GM12878 (cell line): ENCODE measurements at regions not wholly inside any gene's neighbourhood (a gene's known extent, or its start where the extent isn't known, plus 50 kb on each side); places are given as distances from the start of the nearest gene placed in this dataset.
"Not testable (repeated sequence)": the region's sequence is repeated elsewhere in the genome, so short reads cannot be mapped to it uniquely, and the experiment has no call there.

Experiments used
- ATAC-seq: fragments of 200-7000 bp; cut with Tn5 transposase; 3 replicates; pipeline ENCODE4 v1.9.1; 2020; ENCODE audit warnings: mild to moderate bottlenecking, moderate library complexity
- BruUV-seq: library from RNA; stranded (reverse); fragments of 400-500 nt; replicated peaks from 2 replicates; lab custom pipeline; 2021; lab: Mats Ljungman, UMichigan
- CTCF ChIA-PET: fragments of 300-600 bp; sonication (Branson Sonifier 250); formaldehyde crosslinking; extraction: SDS; loops from one replicate; lab custom pipeline; 2021; ENCODE audit warnings: inconsistent platforms; lab: Yijun Ruan, JAX
- POLR2A ChIA-PET: fragments of 350-600 bp; formaldehyde crosslinking; extraction: SDS; loops from one replicate; lab custom pipeline; 2021; ENCODE audit warnings: inconsistent platforms; lab: Charles Lee
- RAD21 ChIA-PET: fragments of 300-600 bp; sonication (Branson Sonifier 250); formaldehyde crosslinking; loops from one replicate; lab custom pipeline; 2023; ENCODE audit warnings: antibody characterized with exemption; ENCODE audit not compliant: unreplicated experiment; lab: Charles Lee
- SMC1A ChIA-PET: fragments of 300-600 bp; sonication (Branson Sonifier 250); formaldehyde crosslinking; loops from one replicate; lab custom pipeline; 2023; ENCODE audit not compliant: unreplicated experiment, uncharacterized antibody; lab: Charles Lee
- DNase-seq: peaks from one replicate; pipeline ENCODE4 v3.0.0-alpha.2; 2011; ENCODE audit warnings: low read depth, low spot score
- FAIRE-seq: peaks from 3 replicates; lab custom pipeline; 2011; peaks lifted over from hg19 to GRCh38; lab: Jason Lieb, UNC
- H2AFZ ChIP-seq: 2 replicates; pipeline ENCODE4 v1.6.0; 2011; ENCODE audit warnings: low read depth, low read length, control low read depth; ENCODE audit not compliant: control insufficient read depth
- H3K27ac ChIP-seq: 2 replicates; pipeline ENCODE4 v1.5.1; 2011; ENCODE audit warnings: control low read depth; ENCODE audit not compliant: control insufficient read depth, insufficient read depth
- H3K27me3 ChIP-seq, 2 experiments: replicated peaks in 1 of 2; 2 replicates each; pipeline versions ENCODE4 v1.6.0 to v1.6.1; 2011; ENCODE audit warnings: low read length in 1 of 2; ENCODE audit not compliant: control insufficient read depth in 2 of 2, insufficient read depth in 2 of 2
- H3K36me3 ChIP-seq, 2 experiments: 2 replicates each; pipeline ENCODE4 v1.5.1; 2011; ENCODE audit warnings: low read length in 1 of 2; ENCODE audit not compliant: control insufficient read depth in 2 of 2, insufficient read depth in 2 of 2
- H3K4me1 ChIP-seq: 2 replicates; pipeline ENCODE4 v1.6.1; 2011; ENCODE audit warnings: mild to moderate bottlenecking, low read length, moderate library complexity, mixed read lengths; ENCODE audit not compliant: control insufficient read depth, insufficient read depth
- H3K4me2 ChIP-seq: 2 replicates; pipeline ENCODE4 v1.6.0; 2011; ENCODE audit warnings: control low read depth; ENCODE audit not compliant: control insufficient read depth, insufficient read depth
- H3K4me3 ChIP-seq: fragments of 200-600 bp; sonication (generic); 2 replicates; pipeline ENCODE4 v1.5.1; 2016
- H3K79me2 ChIP-seq: 2 replicates; pipeline ENCODE4 v1.6.0; 2011; ENCODE audit warnings: low read length; ENCODE audit not compliant: control insufficient read depth, insufficient read depth
- H3K9ac ChIP-seq: 2 replicates; pipeline ENCODE4 v1.8.0; 2011; ENCODE audit warnings: low read length, control low read depth, mixed read lengths; ENCODE audit not compliant: control insufficient read depth, insufficient read depth
- H3K9me3 ChIP-seq: replicated peaks from 3 replicates; pipeline ENCODE4 v1.5.1; 2011; ENCODE audit warnings: mild to moderate bottlenecking, low read length; ENCODE audit not compliant: control insufficient read depth, insufficient read depth
- H4K20me1 ChIP-seq: 2 replicates; pipeline ENCODE4 v1.6.0; 2011; ENCODE audit not compliant: control insufficient read depth, insufficient read depth
- BHLHE40 ChIP-seq, 2 experiments: fragments of 450-650 bp in 1 of 2; IDR thresholded peaks; 2 replicates each; pipeline ENCODE4 v1.6.1; 2011 to 2017; ENCODE audit warnings: low read depth in 2 of 2, borderline replicate concordance in 1 of 2, improper control_type of control experiment in 1 of 2, low read length in 1 of 2, mild to moderate bottlenecking in 1 of 2
- CBX3 ChIP-seq: fragments of 200-600 bp; sonication (generic); IDR thresholded peaks from 2 replicates; pipeline ENCODE4 v1.6.1; 2016; ENCODE audit warnings: low read depth, borderline replicate concordance
- ETV6 ChIP-seq, 2 experiments: fragments of 450-650 bp in 1 of 2; IDR thresholded peaks in 1 of 2; conservative IDR thresholded peaks in 1 of 2; 2 replicates each; pipeline ENCODE4 v1.6.1; 2014; ENCODE audit warnings: antibody characterized with exemption in 1 of 2, borderline replicate concordance in 1 of 2, low read depth in 1 of 2, mild to moderate bottlenecking in 1 of 2, moderate library complexity in 1 of 2
- FOS ChIP-seq: IDR thresholded peaks from 3 replicates; pipeline ENCODE4 v1.6.1; 2011; ENCODE audit warnings: borderline replicate concordance; ENCODE audit not compliant: insufficient read length; ENCODE audit errors: extremely low read depth
- GATAD2B ChIP-seq: fragments of 450-650 bp; conservative IDR thresholded peaks from 2 replicates; pipeline ENCODE4 v1.6.1; 2017; ENCODE audit warnings: low read depth, mild to moderate bottlenecking, moderate library complexity
- IRF5 ChIP-seq: fragments of 450-650 bp; IDR thresholded peaks from 2 replicates; pipeline ENCODE4 v1.6.1; 2017; ENCODE audit warnings: borderline replicate concordance
- NR2F1 ChIP-seq: fragments of 450-650 bp; conservative IDR thresholded peaks from 2 replicates; pipeline ENCODE4 v1.6.1; 2017; ENCODE audit warnings: mild to moderate bottlenecking
- SPI1 ChIP-seq: IDR thresholded peaks from 2 replicates; pipeline ENCODE4 v1.6.1; 2011; ENCODE audit warnings: low read depth, mild to moderate bottlenecking, low read length, moderate library complexity, borderline replicate concordance; ENCODE audit not compliant: insufficient read depth
- SRF ChIP-seq, 2 experiments: IDR thresholded peaks; 2 replicates each; pipeline ENCODE4 v1.6.1; 2011; ENCODE audit warnings: low read depth in 2 of 2, low read length in 2 of 2, mild to moderate bottlenecking in 1 of 2, moderate library complexity in 1 of 2
- SUPT20H ChIP-seq: IDR thresholded peaks from 2 replicates; pipeline ENCODE4 v1.6.1; 2011; ENCODE audit warnings: low read depth, mild to moderate bottlenecking, low read length, moderate library complexity, borderline replicate concordance; ENCODE audit not compliant: control insufficient read depth
- ZNF217 ChIP-seq: fragments of 450-650 bp; IDR thresholded peaks from 2 replicates; pipeline ENCODE4 v1.6.1; 2017; ENCODE audit warnings: antibody characterized with exemption, mild to moderate bottlenecking
- ZNF592 ChIP-seq: fragments of 450-650 bp; IDR thresholded peaks from 2 replicates; pipeline ENCODE4 v1.6.1; 2017; ENCODE audit warnings: mild to moderate bottlenecking, moderate library complexity
- WGBS: methylation state at CpG from one replicate; pipeline ENCODE4 v1.1.6; 2016; ENCODE audit warnings: low lambda C conversion rate; ENCODE audit not compliant: insufficient replicate concordance, insufficient coverage; ENCODE audit errors: missing lambda C conversion rate; 5-methylcytosine and 5-hydroxymethylcytosine counted together
- in situ Hi-C: fragments of 300-500 bp; cut with MboI; formaldehyde crosslinking; loops from 9 replicates; pipeline ENCODE4 v1.14.3; 2018; ENCODE audit warnings: mixed read lengths
- intact Hi-C: fragments of 100-400 bp; cut with micrococcal nuclease; formaldehyde crosslinking; loops from one replicate; pipeline ENCODE4 v1.14.2; 2022; ENCODE audit not compliant: unreplicated experiment

GRCh38 chrX:67213686-67214085, 330.1 kb upstream of the AR start:
- intact Hi-C loops, result not testable (repeated sequence)

GRCh38 chrX:67207912-67208311, 335.9 kb upstream of the AR start:
- RAD21 ChIA-PET, result no interaction called here
- no peak for TF ChIP-seq ZNF217
- no peak for TF ChIP-seq ETV6 (conservative IDR thresholded peaks at IDR 0.05 in 1 of 2, IDR thresholded peaks at IDR 0.05 in 1 of 2; ENCODE audit: borderline replicate concordance in 1 of 2, low read depth in 1 of 2)
- TF ChIP-seq CBX3, result no peak
- TF ChIP-seq FOS, result no peak
- TF ChIP-seq NR2F1, result peak; percentile 61; the same call in 1 of the 2 replicates
- no peak for TF ChIP-seq IRF5
- TF ChIP-seq BHLHE40 (IDR thresholded peaks at IDR 0.05; ENCODE audit: borderline replicate concordance in 1 of 2, low read depth in 2 of 2, low read length in 1 of 2), result no peak
- no peak for TF ChIP-seq SRF (IDR thresholded peaks at IDR 0.05; ENCODE audit: low read depth in 2 of 2, low read length in 2 of 2)
- TF ChIP-seq SPI1, result peak; percentile 90
- no peak for TF ChIP-seq GATAD2B
- no peak for TF ChIP-seq ZNF592
- TF ChIP-seq SUPT20H, result no peak

More at GRCh38 chrX:67213686-67214085, 330.1 kb upstream of the AR start:
- CTCF ChIA-PET, DNase-seq, H3K79me2 ChIP-seq, H3K4me2 ChIP-seq, BruUV-seq, H3K4me1 ChIP-seq, H3K4me3 ChIP-seq, in situ Hi-C loops, POLR2A ChIA-PET, RAD21 ChIA-PET, H3K27me3 ChIP-seq, FAIRE-seq, ATAC-seq, H2AFZ ChIP-seq, H3K36me3 ChIP-seq, SMC1A ChIA-PET, H3K9ac ChIP-seq, H3K27ac ChIP-seq, H4K20me1 ChIP-seq, H3K9me3 ChIP-seq: not testable (repeated sequence)
- WGBS, result 29% methylated on average over 3 of the region's 3 CpGs

More at GRCh38 chrX:67207912-67208311, 335.9 kb upstream of the AR start:
- no peak overlapping the region for H3K4me2 ChIP-seq
- no peaks in the 10 kb centered on the region for H3K79me2 ChIP-seq
- ChIA-PET SMC1A (no interaction called here), CTCF (interaction anchor here (1.0 kb wide), 1 partner anchor 9 kb away, joined by 3 read pairs; no protein-coding TSS in a partner anchor), POLR2A (no interaction called here)
- H3K9ac ChIP-seq, result no peak overlapping the region
- no peaks in the 10 kb centered on the region for H3K36me3 ChIP-seq
- FAIRE-seq (no peak), ATAC-seq (no peak), DNase-seq (no peak)
- no peaks in the 10 kb centered on the region for H3K27me3 ChIP-seq
- no peaks in the 10 kb centered on the region for H4K20me1 ChIP-seq
- no peak overlapping the region for H3K27ac ChIP-seq
- WGBS, result 13% methylated on average over 4 of the region's 4 CpGs
- BruUV-seq, result no TSS peak
- no peak overlapping the region for H2AFZ ChIP-seq
- no peaks in the 10 kb centered on the region for H3K4me1 ChIP-seq
- H3K4me3 ChIP-seq, result no peak overlapping the region
- intact Hi-C loops (no loop called here), in situ Hi-C loops (no loop called here)
- no peaks in the 10 kb centered on the region for H3K9me3 ChIP-seq
